Neural cell (in vitro differentiated cells): ENCODE measurements at regions not wholly inside any gene's neighbourhood (a gene's known extent, or its start where the extent isn't known, plus 50 kb on each side); places are given as distances from the start of the nearest gene placed in this dataset.

Source experiments
- H2AFZ ChIP-seq: fragments of 200-600, 300-800 bp; sonication (generic), shearing (Covaris generic); 2 replicates; pipeline ENCODE4 v1.6.0; 2014; ENCODE audit warnings: low read depth, mild to moderate bottlenecking, antibody characterized with exemption, low read length, moderate library complexity
- H3F3A ChIP-seq: fragments of 200-600 bp; shearing (Covaris generic); 2 replicates; pipeline ENCODE4 v1.6.1; 2016; ENCODE audit warnings: mild to moderate bottlenecking, moderate library complexity, mixed read lengths, antibody characterized with exemption, low read length; ENCODE audit not compliant: insufficient read depth, poor library complexity, severe bottlenecking
- H3K27ac ChIP-seq: fragments of 200-600, 300-800 bp; sonication (generic), shearing (Covaris generic); 2 replicates; pipeline ENCODE4 v1.5.1; 2014; ENCODE audit warnings: mild to moderate bottlenecking, low read length, moderate library complexity
- H3K27me3 ChIP-seq: fragments of 300-800, 200-600 bp; sonication (generic), shearing (Covaris generic); 2 replicates; pipeline ENCODE4 v1.6.0; 2014; ENCODE audit warnings: mild to moderate bottlenecking, low read depth, low read length, moderate library complexity; ENCODE audit not compliant: insufficient read depth
- H3K36me3 ChIP-seq: fragments of 300-800, 200-600 bp; sonication (generic), shearing (Covaris generic); 2 replicates; pipeline ENCODE4 v1.5.1; 2014; ENCODE audit warnings: mild to moderate bottlenecking, antibody characterized with exemption, low read length, moderate library complexity; ENCODE audit not compliant: insufficient read depth
- H3K4me2 ChIP-seq: fragments of 300-800, 200-600 bp; sonication (generic), shearing (Covaris generic); 2 replicates; pipeline ENCODE4 v1.6.0; 2014; ENCODE audit warnings: mild to moderate bottlenecking, low read length
- H3K4me3 ChIP-seq: fragments of 300-800, 200-600 bp; sonication (generic), shearing (Covaris generic); 2 replicates; pipeline ENCODE4 v1.5.1; 2014; ENCODE audit warnings: mild to moderate bottlenecking, low read length, moderate library complexity
- H3K79me2 ChIP-seq: fragments of 200-600 bp; shearing (Covaris generic); replicated peaks from 2 replicates; pipeline ENCODE4 v1.6.0; 2014; ENCODE audit warnings: mild to moderate bottlenecking, low read length, moderate library complexity; ENCODE audit not compliant: insufficient read depth
- H3K9ac ChIP-seq: fragments of 300-800, 200-600 bp; sonication (generic), shearing (Covaris generic); 2 replicates; pipeline ENCODE4 v1.6.1; 2016; ENCODE audit warnings: mild to moderate bottlenecking, low read length, mixed read lengths
- H3K9me2 ChIP-seq: fragments of 200-600 bp; shearing (Covaris generic); 2 replicates; pipeline ENCODE4 v1.6.1; 2016; ENCODE audit warnings: mild to moderate bottlenecking, low read length, mixed read lengths; ENCODE audit not compliant: insufficient read depth
- H3K9me3 ChIP-seq: fragments of 200-600, 300-800 bp; sonication (generic), shearing (Covaris generic); 2 replicates; pipeline ENCODE4 v1.6.1; 2016; ENCODE audit warnings: mild to moderate bottlenecking, mixed run types, low read length, moderate library complexity, mixed read lengths
- H4K20me1 ChIP-seq: fragments of 200-600 bp; shearing (Covaris generic); 2 replicates; pipeline ENCODE4 v1.6.1; 2016; ENCODE audit warnings: mild to moderate bottlenecking, mixed run types; ENCODE audit not compliant: insufficient read depth
- EP300 ChIP-seq: fragments of 450-650 bp; conservative IDR thresholded peaks from 2 replicates; pipeline ENCODE4 v1.6.1; 2014; ENCODE audit warnings: antibody characterized with exemption, mild to moderate bottlenecking, moderate library complexity; ENCODE audit not compliant: poor library complexity, severe bottlenecking
- EZH2 ChIP-seq: fragments of 200-600, 300-800 bp; shearing (Covaris generic), sonication (generic); IDR thresholded peaks from 2 replicates; pipeline ENCODE4 v1.6.1; 2014; ENCODE audit warnings: antibody characterized with exemption, low read length, borderline replicate concordance, mild to moderate bottlenecking; ENCODE audit not compliant: insufficient read depth, poor library complexity, severe bottlenecking
- MXI1 ChIP-seq: fragments of 450-650 bp; conservative IDR thresholded peaks from 2 replicates; pipeline ENCODE4 v1.6.1; 2014; ENCODE audit warnings: antibody characterized with exemption, mild to moderate bottlenecking; ENCODE audit not compliant: poor library complexity, severe bottlenecking
- POLR2AphosphoS5 ChIP-seq: IDR thresholded peaks from 2 replicates; pipeline ENCODE4 v1.6.1; 2012
- RAD21 ChIP-seq: fragments of 450-650 bp; conservative IDR thresholded peaks from 2 replicates; pipeline ENCODE4 v1.6.1; 2014; ENCODE audit warnings: antibody characterized with exemption, mild to moderate bottlenecking, moderate library complexity
- SMC3 ChIP-seq: fragments of 450-650 bp; conservative IDR thresholded peaks from 2 replicates; pipeline ENCODE4 v1.6.1; 2014; ENCODE audit warnings: antibody characterized with exemption, mild to moderate bottlenecking, moderate library complexity; ENCODE audit not compliant: poor library complexity
- TAF1 ChIP-seq: IDR thresholded peaks from 2 replicates; pipeline ENCODE4 v1.6.1; 2012; ENCODE audit warnings: low read depth
- TF ChIP-seq, protein P1 (sequence below): fragments of 450-650 bp; IDR thresholded peaks from 2 replicates; pipeline ENCODE4 v1.5.1; 2014; ENCODE audit warnings: antibody characterized with exemption, mild to moderate bottlenecking, moderate library complexity; ENCODE audit not compliant: poor library complexity, severe bottlenecking
- TF ChIP-seq, protein P2 (sequence below): IDR thresholded peaks from 2 replicates; pipeline ENCODE4 v1.6.1; 2012; ENCODE audit warnings: borderline replicate concordance

DNA sequence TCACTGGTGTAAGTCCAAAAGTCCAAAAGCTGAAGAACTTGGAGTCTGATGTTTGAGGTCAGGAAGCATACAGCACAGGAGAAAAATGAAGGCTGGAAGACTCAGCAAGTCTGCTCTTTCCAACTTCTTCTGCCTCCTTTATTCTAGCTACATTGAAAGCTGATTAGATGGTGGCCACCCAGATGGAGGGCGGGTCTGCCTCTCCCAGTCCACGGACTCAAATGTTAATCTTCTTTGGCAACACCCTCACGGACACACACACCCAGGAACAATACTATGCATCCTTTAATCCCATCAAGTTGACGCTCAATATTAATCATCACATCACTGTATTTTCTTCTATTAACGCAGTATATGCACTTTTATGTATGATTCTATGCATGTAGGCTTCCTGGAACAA lies 931.6 kb upstream of the GRIA3 start:
- no peaks in the 10 kb centered on the region for H3K36me3 ChIP-seq
- no peaks in the 10 kb centered on the region for H3F3A ChIP-seq
- H3K9me3 ChIP-seq = no peaks in the 10 kb centered on the region
- no peak overlapping the region for H3K4me3 ChIP-seq
- H3K27ac ChIP-seq = no peak overlapping the region
- no peak overlapping the region for H3K9ac ChIP-seq
- H3K4me2 ChIP-seq = no peak overlapping the region
- H4K20me1 ChIP-seq = no peaks in the 10 kb centered on the region
- TF ChIP-seq, protein P1, sequence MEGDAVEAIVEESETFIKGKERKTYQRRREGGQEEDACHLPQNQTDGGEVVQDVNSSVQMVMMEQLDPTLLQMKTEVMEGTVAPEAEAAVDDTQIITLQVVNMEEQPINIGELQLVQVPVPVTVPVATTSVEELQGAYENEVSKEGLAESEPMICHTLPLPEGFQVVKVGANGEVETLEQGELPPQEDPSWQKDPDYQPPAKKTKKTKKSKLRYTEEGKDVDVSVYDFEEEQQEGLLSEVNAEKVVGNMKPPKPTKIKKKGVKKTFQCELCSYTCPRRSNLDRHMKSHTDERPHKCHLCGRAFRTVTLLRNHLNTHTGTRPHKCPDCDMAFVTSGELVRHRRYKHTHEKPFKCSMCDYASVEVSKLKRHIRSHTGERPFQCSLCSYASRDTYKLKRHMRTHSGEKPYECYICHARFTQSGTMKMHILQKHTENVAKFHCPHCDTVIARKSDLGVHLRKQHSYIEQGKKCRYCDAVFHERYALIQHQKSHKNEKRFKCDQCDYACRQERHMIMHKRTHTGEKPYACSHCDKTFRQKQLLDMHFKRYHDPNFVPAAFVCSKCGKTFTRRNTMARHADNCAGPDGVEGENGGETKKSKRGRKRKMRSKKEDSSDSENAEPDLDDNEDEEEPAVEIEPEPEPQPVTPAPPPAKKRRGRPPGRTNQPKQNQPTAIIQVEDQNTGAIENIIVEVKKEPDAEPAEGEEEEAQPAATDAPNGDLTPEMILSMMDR = no peak
- no peak for TF ChIP-seq MXI1
- TF ChIP-seq POLR2AphosphoS5 = no peak
- H3K9me2 ChIP-seq = no peaks in the 10 kb centered on the region
- no peaks in the 10 kb centered on the region for H3K27me3 ChIP-seq
- no peak overlapping the region for H2AFZ ChIP-seq
- H3K79me2 ChIP-seq = no peaks in the 10 kb centered on the region

DNA sequence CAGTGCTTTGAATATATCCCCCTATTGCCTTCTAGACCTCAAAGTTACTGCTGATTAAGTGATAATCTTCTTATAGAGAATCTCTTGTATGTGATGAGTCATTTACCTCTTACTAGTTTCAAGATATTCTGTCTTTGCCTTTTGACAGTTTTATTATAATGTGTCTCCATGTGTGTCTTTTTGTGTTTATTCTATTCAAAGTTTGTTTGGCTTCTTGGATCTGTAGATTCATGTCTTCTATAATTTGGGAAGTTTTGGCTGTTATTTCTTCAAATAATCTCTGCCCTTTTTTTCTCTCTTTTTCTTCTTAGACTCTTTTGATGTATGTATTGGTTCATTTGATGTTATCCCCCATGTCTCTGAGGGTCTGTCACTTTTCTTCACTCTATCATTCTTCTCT lies 915.7 kb upstream of the GRIA3 start:
- H3K9ac ChIP-seq = no peak overlapping the region
- no peaks in the 10 kb centered on the region for H4K20me1 ChIP-seq
- no peaks in the 10 kb centered on the region for H3K36me3 ChIP-seq
- no peaks in the 10 kb centered on the region for H3K9me2 ChIP-seq
- TF ChIP-seq TAF1 = no peak
- TF ChIP-seq RAD21 = no peak
- TF ChIP-seq, protein P2, sequence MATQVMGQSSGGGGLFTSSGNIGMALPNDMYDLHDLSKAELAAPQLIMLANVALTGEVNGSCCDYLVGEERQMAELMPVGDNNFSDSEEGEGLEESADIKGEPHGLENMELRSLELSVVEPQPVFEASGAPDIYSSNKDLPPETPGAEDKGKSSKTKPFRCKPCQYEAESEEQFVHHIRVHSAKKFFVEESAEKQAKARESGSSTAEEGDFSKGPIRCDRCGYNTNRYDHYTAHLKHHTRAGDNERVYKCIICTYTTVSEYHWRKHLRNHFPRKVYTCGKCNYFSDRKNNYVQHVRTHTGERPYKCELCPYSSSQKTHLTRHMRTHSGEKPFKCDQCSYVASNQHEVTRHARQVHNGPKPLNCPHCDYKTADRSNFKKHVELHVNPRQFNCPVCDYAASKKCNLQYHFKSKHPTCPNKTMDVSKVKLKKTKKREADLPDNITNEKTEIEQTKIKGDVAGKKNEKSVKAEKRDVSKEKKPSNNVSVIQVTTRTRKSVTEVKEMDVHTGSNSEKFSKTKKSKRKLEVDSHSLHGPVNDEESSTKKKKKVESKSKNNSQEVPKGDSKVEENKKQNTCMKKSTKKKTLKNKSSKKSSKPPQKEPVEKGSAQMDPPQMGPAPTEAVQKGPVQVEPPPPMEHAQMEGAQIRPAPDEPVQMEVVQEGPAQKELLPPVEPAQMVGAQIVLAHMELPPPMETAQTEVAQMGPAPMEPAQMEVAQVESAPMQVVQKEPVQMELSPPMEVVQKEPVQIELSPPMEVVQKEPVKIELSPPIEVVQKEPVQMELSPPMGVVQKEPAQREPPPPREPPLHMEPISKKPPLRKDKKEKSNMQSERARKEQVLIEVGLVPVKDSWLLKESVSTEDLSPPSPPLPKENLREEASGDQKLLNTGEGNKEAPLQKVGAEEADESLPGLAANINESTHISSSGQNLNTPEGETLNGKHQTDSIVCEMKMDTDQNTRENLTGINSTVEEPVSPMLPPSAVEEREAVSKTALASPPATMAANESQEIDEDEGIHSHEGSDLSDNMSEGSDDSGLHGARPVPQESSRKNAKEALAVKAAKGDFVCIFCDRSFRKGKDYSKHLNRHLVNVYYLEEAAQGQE = no peak
- TF ChIP-seq EZH2 = no peak
- TF ChIP-seq SMC3 = no peak
- no peak for TF ChIP-seq POLR2AphosphoS5
- TF ChIP-seq, protein P1 = no peak
- no peak for TF ChIP-seq MXI1
- no peak for TF ChIP-seq EP300
- H3K27me3 ChIP-seq = no peaks in the 10 kb centered on the region
- no peak overlapping the region for H3K27ac ChIP-seq
- no peak overlapping the region for H2AFZ ChIP-seq
- H3F3A ChIP-seq = no peaks in the 10 kb centered on the region
- no peaks in the 10 kb centered on the region for H3K79me2 ChIP-seq
- H3K9me3 ChIP-seq = no peaks in the 10 kb centered on the region
- H3K4me2 ChIP-seq = no peak overlapping the region
- H3K4me3 ChIP-seq = no peak overlapping the region
